Stomach (tissue), 8 donors: ENCODE measurements at regions not wholly inside any gene's neighbourhood (a gene's known extent, or its start where the extent isn't known, plus 50 kb on each side); places are given as distances from the start of the nearest gene placed in this dataset.

Experiments used
- DNase-seq, 2 donors: peaks; one replicate each; pipeline versions ENCODE4 v3.0.0 to v3.0.0-alpha.2; 2013 to 2019
- H3K27ac ChIP-seq, 5 donors: fragments of 200-600 bp in 4 of 5; sonication (generic) in 4 of 5; one replicate each; pipeline ENCODE4 v1.5.1; 2013 to 2019; ENCODE audit warnings: mild to moderate bottlenecking in 1 of 5, moderate library complexity in 1 of 5
- H3K27me3 ChIP-seq, 3 donors: fragments of 200-600 bp; sonication (generic); one replicate each; pipeline ENCODE4 v1.5.1; 2017 to 2019; ENCODE audit warnings: mixed run types in 1 of 3
- H3K36me3 ChIP-seq, 4 donors: fragments of 200-600 bp; sonication (generic); 1 replicate in 3 of 4; 2 replicates in 1 of 4; pipeline ENCODE4 v1.5.1; 2016 to 2019
- H3K4me1 ChIP-seq, 4 donors: fragments of 200-600 bp; sonication (generic); one replicate each; pipeline ENCODE4 v1.5.1; 2016 to 2019
- H3K4me3 ChIP-seq, 4 donors: fragments of 200-600 bp; sonication (generic) in 3 of 4; one replicate each; pipeline ENCODE4 v1.5.1; 2016 to 2019; ENCODE audit warnings: mild to moderate bottlenecking in 1 of 4
- H3K9me3 ChIP-seq, 4 donors: fragments of 200-600 bp; sonication (generic); one replicate each; pipeline ENCODE4 v1.5.1; 2016 to 2019
- EP300 ChIP-seq: sonication (generic); formaldehyde crosslinking; IDR thresholded peaks from one replicate; pipeline ENCODE4 v1.6.1; 2017; ENCODE audit warnings: antibody characterized with exemption
- POLR2A ChIP-seq, 4 donors: fragments of 450-650 bp; IDR thresholded peaks; one replicate each; pipeline ENCODE4 v1.6.1; 2016; ENCODE audit warnings: antibody characterized with exemption in 4 of 4, control low read depth in 2 of 4, mild to moderate bottlenecking in 1 of 4, moderate library complexity in 1 of 4
- POLR2AphosphoS5 ChIP-seq, 3 donors: sonication (generic); formaldehyde crosslinking; IDR thresholded peaks; one replicate each; pipeline ENCODE4 v1.6.1; 2016; ENCODE audit warnings: antibody characterized with exemption in 3 of 3
- WGBS, 5 donors: extraction: QIAGEN DNeasy Blood & Tissue Kit in 3 of 5; methylation state at CpG; one replicate each; pipeline versions ENCODE4 v1.1.5 to v1.1.7; 2013 to 2018; 5-methylcytosine and 5-hydroxymethylcytosine counted together
- intact Hi-C: fragments of 100-400 bp; cut with DNase I; formaldehyde crosslinking; loops from one replicate; pipeline ENCODE4 v1.15.1; 2023; ENCODE audit warnings: low total_unique reads
- TF ChIP-seq, protein P1 (sequence below), 7 experiments: fragments of 450-650 bp in 4 of 7; fragments of 200-600 bp in 3 of 7; sonication (generic) in 3 of 7; IDR thresholded peaks; one replicate each; pipeline ENCODE4 v1.5.1; 2016 to 2019; ENCODE audit warnings: antibody characterized with exemption in 7 of 7, control low read depth in 2 of 7, mild to moderate bottlenecking in 1 of 7
- donor health status: healthy with polysubstance abuse.
- donor health status: Bipolar disorder and iron deficiency.
- donor health status: healthy.

DNA sequence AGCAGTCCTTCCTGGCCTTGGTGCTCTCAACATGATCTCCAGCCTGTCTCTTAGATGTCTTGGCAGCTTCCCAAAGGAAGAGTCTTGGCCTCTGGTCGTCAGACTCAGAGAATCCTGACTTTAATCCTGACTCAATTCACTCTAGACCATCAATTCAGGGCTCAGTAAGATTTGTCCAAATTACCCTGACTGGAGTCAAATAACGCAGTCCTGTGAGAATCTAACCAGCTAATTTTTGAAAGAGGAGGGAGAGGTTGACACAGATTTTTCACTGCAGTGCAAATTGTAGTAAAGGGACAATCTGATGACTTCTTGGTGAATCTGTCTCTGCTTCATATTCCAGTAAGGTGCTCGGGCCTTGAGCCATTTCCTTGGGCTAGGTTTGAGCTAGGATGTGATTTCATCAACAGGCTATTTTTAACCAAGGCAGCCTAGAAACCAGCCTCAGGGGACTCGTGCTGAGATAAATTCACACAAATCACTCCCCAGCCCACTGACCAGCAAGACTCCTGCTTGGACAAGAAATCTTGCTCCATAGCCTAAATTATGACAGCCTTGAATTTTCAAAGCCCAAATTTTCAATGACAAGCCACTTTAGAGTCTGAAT is 257.4 kb downstream of the ENC1 start:
- intact Hi-C loops, result no loop called here
- Histone ChIP-seq H3K4me3 (no peak overlapping the region), H3K4me1 (peaks cover 6 to 35% (median 16%) of the 10 kb centered on the region in 4 donors), H3K9me3 (peaks cover 0 to 6% (median 0%) of the 10 kb centered on the region in 4 donors), H3K36me3 (no peaks in the 10 kb centered on the region), H3K27me3 (no peaks in the 10 kb centered on the region), H3K27ac (peak overlapping the region in 3 of 5 donors; percentile 33 to 55 (median 37))
- WGBS, 5 donors, result 55 to 68% (median 57%) methylated on average over 4 of the region's 4 CpGs
- DNase-seq, result peak in 1 of 2 donors; percentile 69
- no peak for TF ChIP-seq POLR2AphosphoS5 (IDR thresholded peaks at IDR 0.05)
- TF ChIP-seq POLR2A (IDR thresholded peaks at IDR 0.05), result no peak
- TF ChIP-seq, protein P1, sequence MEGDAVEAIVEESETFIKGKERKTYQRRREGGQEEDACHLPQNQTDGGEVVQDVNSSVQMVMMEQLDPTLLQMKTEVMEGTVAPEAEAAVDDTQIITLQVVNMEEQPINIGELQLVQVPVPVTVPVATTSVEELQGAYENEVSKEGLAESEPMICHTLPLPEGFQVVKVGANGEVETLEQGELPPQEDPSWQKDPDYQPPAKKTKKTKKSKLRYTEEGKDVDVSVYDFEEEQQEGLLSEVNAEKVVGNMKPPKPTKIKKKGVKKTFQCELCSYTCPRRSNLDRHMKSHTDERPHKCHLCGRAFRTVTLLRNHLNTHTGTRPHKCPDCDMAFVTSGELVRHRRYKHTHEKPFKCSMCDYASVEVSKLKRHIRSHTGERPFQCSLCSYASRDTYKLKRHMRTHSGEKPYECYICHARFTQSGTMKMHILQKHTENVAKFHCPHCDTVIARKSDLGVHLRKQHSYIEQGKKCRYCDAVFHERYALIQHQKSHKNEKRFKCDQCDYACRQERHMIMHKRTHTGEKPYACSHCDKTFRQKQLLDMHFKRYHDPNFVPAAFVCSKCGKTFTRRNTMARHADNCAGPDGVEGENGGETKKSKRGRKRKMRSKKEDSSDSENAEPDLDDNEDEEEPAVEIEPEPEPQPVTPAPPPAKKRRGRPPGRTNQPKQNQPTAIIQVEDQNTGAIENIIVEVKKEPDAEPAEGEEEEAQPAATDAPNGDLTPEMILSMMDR (IDR thresholded peaks at IDR 0.05), result no peak
- no peak for TF ChIP-seq EP300

GRCh38 chr5:74382123-74382855 is 258.2 kb downstream of the ENC1 start:
- WGBS, 5 donors, result 70 to 87% (median 83%) methylated on average over 3 of the region's 3 CpGs

GRCh38 chr5:74380193-74380592 is 260.3 kb downstream of the ENC1 start:
- intact Hi-C loops, result no loop called here

More at GRCh38 chr5:74382123-74382855, 258.2 kb downstream of the ENC1 start:
- Histone ChIP-seq H3K4me3 (no peak overlapping the region), H3K4me1 (peaks cover 6 to 35% (median 16%) of the 10 kb centered on the region in 4 donors), H3K27me3 (no peaks in the 10 kb centered on the region), H3K9me3 (peaks cover 0 to 3% (median 0%) of the 10 kb centered on the region in 4 donors), H3K36me3 (no peaks in the 10 kb centered on the region), H3K27ac (peak overlapping the region in 2 of 5 donors; percentile 33 to 55)
- intact Hi-C loops, result no loop called here
- DNase-seq, result peak in 1 of 2 donors; percentile 52
- TF ChIP-seq EP300, result no peak
- TF ChIP-seq POLR2A (IDR thresholded peaks at IDR 0.05), result no peak
- TF ChIP-seq POLR2AphosphoS5 (IDR thresholded peaks at IDR 0.05), result no peak
- TF ChIP-seq, protein P1 (IDR thresholded peaks at IDR 0.05), result no peak

DNA sequence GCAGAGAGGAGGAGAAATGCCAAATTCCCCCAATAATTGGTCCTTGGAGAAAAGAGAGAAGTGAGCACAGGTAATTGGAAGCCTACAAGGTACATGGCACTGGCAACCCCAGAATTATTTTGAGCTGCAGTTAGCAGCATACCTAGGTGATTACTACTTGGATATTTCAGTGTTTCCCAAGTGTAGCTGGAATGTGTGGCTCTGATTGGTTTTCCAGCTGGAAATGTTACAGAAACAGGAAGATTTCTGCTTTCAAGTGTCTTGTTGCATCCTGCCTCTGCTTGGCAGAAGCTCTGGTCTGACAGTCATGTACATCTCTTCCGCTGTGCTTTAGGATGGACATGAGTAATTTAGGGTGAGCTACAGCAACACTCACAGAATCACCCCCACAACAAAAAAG is 262.1 kb downstream of the ENC1 start:
- Histone ChIP-seq H3K9me3 (no peaks in the 10 kb centered on the region), H3K27me3 (no peaks in the 10 kb centered on the region), H3K36me3 (no peaks in the 10 kb centered on the region), H3K4me3 (no peak overlapping the region), H3K4me1 (peaks cover 4 to 16% (median 7%) of the 10 kb centered on the region in 4 donors), H3K27ac (no peak overlapping the region)
- 88 to 95% (median 92%) methylated on average over 1 of the region's 1 CpG for WGBS, 5 donors
- intact Hi-C loops, result no loop called here
- no peak for DNase-seq
- no peak for TF ChIP-seq POLR2AphosphoS5 (IDR thresholded peaks at IDR 0.05)
- no peak for TF ChIP-seq EP300
- TF ChIP-seq POLR2A (IDR thresholded peaks at IDR 0.05), result no peak
- TF ChIP-seq, protein P1 (IDR thresholded peaks at IDR 0.05), result no peak

More at GRCh38 chr5:74380193-74380592, 260.3 kb downstream of the ENC1 start:
- Histone ChIP-seq H3K4me3 (no peak overlapping the region), H3K27ac (no peak overlapping the region), H3K27me3 (no peaks in the 10 kb centered on the region), H3K9me3 (no peaks in the 10 kb centered on the region), H3K4me1 (peaks cover 6 to 32% (median 16%) of the 10 kb centered on the region in 4 donors), H3K36me3 (no peaks in the 10 kb centered on the region)
- no peak for TF ChIP-seq POLR2AphosphoS5 (IDR thresholded peaks at IDR 0.05)
- TF ChIP-seq, protein P1 (IDR thresholded peaks at IDR 0.05), result no peak
- no peak for TF ChIP-seq EP300
- WGBS, 5 donors, result 33 to 67% (median 58%) methylated on average over 5 of the region's 5 CpGs
- no peak for DNase-seq
